ENCODE measurements at regions not wholly inside any gene's neighbourhood (a gene's known extent, or its start where the extent isn't known, plus 50 kb on each side); places are given as distances from the start of the nearest gene placed in this dataset.

- H3K27me3 Mint-ChIP-seq = peaks cover 2% of the 10 kb centered on the region
- intact Hi-C loops (cut with micrococcal nuclease) = no loop called here
- no peak overlapping the region for H3K4me3 Mint-ChIP-seq
- H3K36me3 Mint-ChIP-seq (ENCODE audit: low read depth) = no peaks in the 10 kb centered on the region
- H3K4me1 Mint-ChIP-seq (ENCODE audit: low read depth) = no peaks in the 10 kb centered on the region
- H3K9me3 Mint-ChIP-seq = peaks cover 14% of the 10 kb centered on the region
- H3K27ac Mint-ChIP-seq = no peak overlapping the region
Measured at GRCh38 chr1:30036229-30036547, 687.2 kb downstream of the MATN1 start.

DNA sequence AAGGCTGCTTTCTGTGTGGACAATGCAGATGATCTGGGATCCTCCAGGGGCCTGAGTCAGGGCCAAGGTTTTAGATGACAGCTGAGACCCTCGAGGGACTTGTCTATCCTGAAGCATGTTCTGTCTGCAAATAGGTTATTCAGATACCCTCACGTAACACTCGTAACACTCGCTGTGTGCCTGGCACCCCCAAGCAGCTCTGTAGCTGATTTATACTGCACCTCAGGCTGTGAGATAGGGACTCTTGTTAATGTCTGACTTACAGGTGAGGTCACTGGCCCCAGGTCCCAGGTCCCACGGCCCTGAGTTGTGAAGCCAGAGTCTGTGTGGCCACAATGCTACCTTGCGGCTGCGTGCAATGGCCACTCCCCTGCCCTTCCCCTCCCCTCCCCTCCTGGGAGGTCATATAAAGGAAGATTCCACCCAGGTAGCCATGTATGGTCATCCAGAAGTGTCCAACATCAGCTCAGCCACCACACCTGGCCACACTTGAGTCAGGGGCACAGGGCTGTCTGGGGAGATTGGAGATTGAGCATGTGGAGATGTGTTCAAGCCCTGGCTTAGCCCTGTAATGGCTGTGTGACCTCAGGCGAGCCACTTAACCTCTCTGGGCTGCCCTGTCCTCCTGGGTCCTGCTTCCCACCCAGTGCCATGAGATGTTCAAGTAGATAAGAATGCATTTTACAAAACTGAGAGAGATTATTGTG, 687.7 kb downstream of the MATN1 start:
- H3K27ac Mint-ChIP-seq = no peak overlapping the region
- H3K36me3 Mint-ChIP-seq (ENCODE audit: low read depth) = no peaks in the 10 kb centered on the region
- no peak overlapping the region for H3K4me3 Mint-ChIP-seq
- peaks cover 14% of the 10 kb centered on the region for H3K9me3 Mint-ChIP-seq
- peaks cover 2% of the 10 kb centered on the region for H3K27me3 Mint-ChIP-seq
- H3K4me1 Mint-ChIP-seq (ENCODE audit: low read depth) = no peaks in the 10 kb centered on the region
- intact Hi-C loops (cut with micrococcal nuclease) = no loop called here

DNA sequence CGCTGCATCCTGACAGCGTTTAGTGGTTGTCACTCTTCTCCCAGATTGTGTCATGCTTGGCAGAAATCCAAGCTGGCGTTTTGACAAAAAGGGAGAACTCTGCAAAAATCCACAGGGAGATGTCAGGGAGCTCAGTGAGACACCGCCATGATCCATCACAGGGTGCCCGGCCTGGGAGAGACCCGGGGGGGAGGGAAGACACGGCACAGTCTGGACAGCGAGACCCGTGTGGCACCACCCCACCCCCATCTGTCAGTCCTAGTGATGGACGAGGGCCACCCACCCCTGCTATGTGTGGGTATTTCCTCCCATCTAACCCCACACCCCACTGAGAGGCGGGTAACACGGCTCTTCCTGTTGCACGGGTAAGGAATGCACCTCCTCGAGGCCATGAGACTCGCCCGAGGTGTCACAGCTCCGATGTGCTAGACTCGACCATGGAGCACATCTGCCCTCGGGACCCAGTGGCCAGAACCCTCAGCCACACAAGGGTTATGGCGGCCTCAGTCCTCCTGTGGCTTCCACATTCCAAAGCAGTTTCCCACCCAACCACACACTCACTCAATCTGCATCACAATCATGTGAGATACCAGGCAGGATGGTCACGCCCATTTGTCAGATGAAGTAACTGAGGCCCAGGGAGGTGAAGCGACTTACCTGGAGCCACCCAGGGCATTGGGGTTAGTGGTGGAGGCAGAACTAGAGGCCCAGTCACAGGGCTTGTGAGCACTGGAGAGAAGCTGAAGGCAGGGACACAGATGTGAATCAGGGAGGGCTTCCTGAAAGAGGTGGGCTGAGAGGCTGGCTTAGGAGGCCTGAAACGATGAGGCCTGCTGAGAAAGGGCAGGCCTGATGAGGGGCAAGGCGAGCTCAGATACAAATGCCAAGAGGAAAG, 688.5 kb downstream of the MATN1 start:
- no peaks in the 10 kb centered on the region for H3K36me3 Mint-ChIP-seq (ENCODE audit: low read depth)
- peaks cover 14% of the 10 kb centered on the region for H3K9me3 Mint-ChIP-seq
- intact Hi-C loops (cut with micrococcal nuclease) = no loop called here
- no peaks in the 10 kb centered on the region for H3K4me1 Mint-ChIP-seq (ENCODE audit: low read depth)
- H3K27me3 Mint-ChIP-seq = peaks cover 4% of the 10 kb centered on the region
- no peak overlapping the region for H3K4me3 Mint-ChIP-seq
- no peak overlapping the region for H3K27ac Mint-ChIP-seq

- Mint-ChIP-seq H3K4me1 (ENCODE audit: low read depth) (no peaks in the 10 kb centered on the region), H3K27me3 (peaks cover 5% of the 10 kb centered on the region), H3K36me3 (ENCODE audit: low read depth) (no peaks in the 10 kb centered on the region), H3K4me3 (no peak overlapping the region), H3K9me3 (peaks cover 14% of the 10 kb centered on the region), H3K27ac (no peak overlapping the region)
- intact Hi-C loops (cut with micrococcal nuclease) = no loop called here
Measured at GRCh38 chr1:30034105-30034626, 689.2 kb downstream of the MATN1 start.

GRCh38 chr1:30033256-30034104, 689.9 kb downstream of the MATN1 start:
- H3K4me1 Mint-ChIP-seq (ENCODE audit: low read depth) = no peaks in the 10 kb centered on the region
- H3K4me3 Mint-ChIP-seq = no peak overlapping the region
- peaks cover 14% of the 10 kb centered on the region for H3K9me3 Mint-ChIP-seq
- no peak overlapping the region for H3K27ac Mint-ChIP-seq
- H3K27me3 Mint-ChIP-seq = peaks cover 6% of the 10 kb centered on the region
- intact Hi-C loops (cut with micrococcal nuclease) = no loop called here
- H3K36me3 Mint-ChIP-seq (ENCODE audit: low read depth) = no peaks in the 10 kb centered on the region

GRCh38 chr1:30032302-30032701, 691.1 kb downstream of the MATN1 start:
- H3K4me3 Mint-ChIP-seq = no peak overlapping the region
- no peak overlapping the region for H3K27ac Mint-ChIP-seq
- no peaks in the 10 kb centered on the region for H3K4me1 Mint-ChIP-seq (ENCODE audit: low read depth)
- peaks cover 10% of the 10 kb centered on the region for H3K27me3 Mint-ChIP-seq
- H3K9me3 Mint-ChIP-seq = peaks cover 14% of the 10 kb centered on the region
- H3K36me3 Mint-ChIP-seq (ENCODE audit: low read depth) = no peaks in the 10 kb centered on the region
- intact Hi-C loops (cut with micrococcal nuclease) = no loop called here

GRCh38 chr1:30029677-30030076, 693.7 kb downstream of the MATN1 start:
- Mint-ChIP-seq H3K36me3 (ENCODE audit: low read depth) (no peaks in the 10 kb centered on the region), H3K27ac (no peak overlapping the region), H3K9me3 (peaks cover 14% of the 10 kb centered on the region), H3K4me1 (ENCODE audit: low read depth) (no peaks in the 10 kb centered on the region), H3K4me3 (no peak overlapping the region), H3K27me3 (peaks cover 10% of the 10 kb centered on the region)
- intact Hi-C loops (cut with micrococcal nuclease) = no loop called here

DNA sequence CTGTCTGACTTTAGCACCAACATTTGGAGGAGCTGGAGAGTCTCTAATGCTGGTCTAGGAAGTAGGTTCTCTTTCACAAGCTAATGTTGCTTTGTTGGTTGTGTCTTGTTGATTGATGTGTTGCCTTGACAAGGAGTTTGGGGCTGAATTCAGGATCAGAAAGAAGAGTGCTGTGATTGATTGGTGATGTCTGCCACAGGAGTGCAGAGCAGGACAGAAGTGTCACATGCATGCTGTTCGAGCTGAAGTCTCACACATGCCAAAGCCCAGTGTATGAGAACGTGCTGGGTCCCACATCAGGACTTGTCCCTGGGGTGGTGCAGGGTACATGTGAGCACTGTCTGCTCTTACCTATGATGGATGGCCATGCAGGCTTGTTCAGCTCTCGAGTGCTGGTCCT, 694.4 kb downstream of the MATN1 start:
- H3K27me3 Mint-ChIP-seq = peaks cover 12% of the 10 kb centered on the region
- peaks cover 14% of the 10 kb centered on the region for H3K9me3 Mint-ChIP-seq
- no peaks in the 10 kb centered on the region for H3K4me1 Mint-ChIP-seq (ENCODE audit: low read depth)
- H3K4me3 Mint-ChIP-seq = no peak overlapping the region
- H3K27ac Mint-ChIP-seq = no peak overlapping the region
- intact Hi-C loops (cut with micrococcal nuclease) = no loop called here
- H3K36me3 Mint-ChIP-seq (ENCODE audit: low read depth) = no peaks in the 10 kb centered on the region

- H3K4me3 Mint-ChIP-seq = no peak overlapping the region
- peaks cover 14% of the 10 kb centered on the region for H3K9me3 Mint-ChIP-seq
- no peak overlapping the region for H3K27ac Mint-ChIP-seq
- intact Hi-C loops (cut with micrococcal nuclease) = no loop called here
- no peaks in the 10 kb centered on the region for H3K36me3 Mint-ChIP-seq (ENCODE audit: low read depth)
- H3K27me3 Mint-ChIP-seq = peaks cover 12% of the 10 kb centered on the region
- H3K4me1 Mint-ChIP-seq (ENCODE audit: low read depth) = no peaks in the 10 kb centered on the region
Measured at GRCh38 chr1:30028283-30028682, 695.1 kb downstream of the MATN1 start.

DNA sequence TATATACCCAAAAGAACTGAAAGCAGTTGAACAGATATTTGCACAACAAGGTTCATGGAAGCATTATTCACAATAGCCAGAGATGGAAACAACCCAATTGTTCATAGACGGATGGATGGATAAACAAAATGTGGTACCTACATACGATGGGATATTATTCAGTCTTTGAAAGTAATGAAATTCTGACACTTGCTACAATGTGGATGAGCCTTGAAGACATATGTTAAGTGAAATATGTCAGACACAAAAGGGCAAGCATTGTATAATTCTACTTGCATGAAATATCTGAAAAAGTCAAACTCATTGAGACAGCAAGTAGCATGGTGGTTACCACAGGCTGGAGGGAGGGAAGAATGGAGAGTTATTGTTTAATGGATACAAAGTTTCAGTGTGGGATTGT, 696.1 kb downstream of the MATN1 start:
- H3K4me1 Mint-ChIP-seq (ENCODE audit: low read depth) = no peaks in the 10 kb centered on the region
- no peaks in the 10 kb centered on the region for H3K36me3 Mint-ChIP-seq (ENCODE audit: low read depth)
- intact Hi-C loops (cut with micrococcal nuclease) = no loop called here
- H3K9me3 Mint-ChIP-seq = peaks cover 7% of the 10 kb centered on the region
- H3K27ac Mint-ChIP-seq = no peak overlapping the region
- H3K4me3 Mint-ChIP-seq = no peak overlapping the region
- H3K27me3 Mint-ChIP-seq = peaks cover 17% of the 10 kb centered on the region

- Mint-ChIP-seq H3K27ac (no peak overlapping the region), H3K36me3 (ENCODE audit: low read depth) (no peaks in the 10 kb centered on the region), H3K4me1 (ENCODE audit: low read depth) (no peaks in the 10 kb centered on the region), H3K4me3 (no peak overlapping the region), H3K9me3 (peaks cover 6% of the 10 kb centered on the region), H3K27me3 (peaks cover 13% of the 10 kb centered on the region)
- intact Hi-C loops (cut with micrococcal nuclease) = no loop called here
Measured at GRCh38 chr1:30024411-30025195, 698.8 kb downstream of the MATN1 start.

DNA sequence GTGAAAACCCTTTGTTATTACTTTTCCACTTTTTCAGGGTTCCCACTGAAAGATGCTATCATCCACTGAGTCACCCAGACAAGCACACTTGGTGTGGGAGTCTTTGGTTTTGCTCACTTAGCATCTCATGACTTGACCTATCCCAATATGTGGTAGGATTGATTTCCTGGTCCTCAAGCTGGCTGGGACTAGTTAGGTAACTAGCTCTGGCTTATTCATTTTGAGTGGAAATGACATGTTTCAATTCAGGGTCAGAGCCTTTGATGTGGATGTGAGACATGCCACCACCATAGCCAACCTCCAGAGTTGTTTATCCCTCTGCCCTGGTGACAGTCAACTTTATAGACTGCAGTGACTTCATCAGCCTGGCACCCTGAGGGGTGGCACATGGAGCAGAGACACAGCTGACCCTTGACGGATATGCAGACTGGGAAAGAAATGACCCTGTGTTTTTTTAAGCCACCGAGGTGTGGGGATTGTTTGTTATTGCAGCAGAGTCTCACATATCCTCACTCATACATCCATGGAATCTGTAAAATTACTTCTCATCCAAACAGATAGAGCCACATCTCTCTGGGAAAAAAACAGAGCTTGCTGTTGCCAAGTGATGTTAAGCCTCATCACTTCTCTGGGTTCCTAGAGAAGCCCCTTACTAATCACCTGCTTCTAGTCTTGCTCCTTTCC, 699.9 kb downstream of the MATN1 start:
- Mint-ChIP-seq H3K27ac (no peak overlapping the region), H3K9me3 (peaks cover 6% of the 10 kb centered on the region), H3K4me1 (ENCODE audit: low read depth) (no peaks in the 10 kb centered on the region), H3K4me3 (no peak overlapping the region), H3K36me3 (ENCODE audit: low read depth) (no peaks in the 10 kb centered on the region), H3K27me3 (peaks cover 12% of the 10 kb centered on the region)
- intact Hi-C loops (cut with micrococcal nuclease) = no loop called here

DNA sequence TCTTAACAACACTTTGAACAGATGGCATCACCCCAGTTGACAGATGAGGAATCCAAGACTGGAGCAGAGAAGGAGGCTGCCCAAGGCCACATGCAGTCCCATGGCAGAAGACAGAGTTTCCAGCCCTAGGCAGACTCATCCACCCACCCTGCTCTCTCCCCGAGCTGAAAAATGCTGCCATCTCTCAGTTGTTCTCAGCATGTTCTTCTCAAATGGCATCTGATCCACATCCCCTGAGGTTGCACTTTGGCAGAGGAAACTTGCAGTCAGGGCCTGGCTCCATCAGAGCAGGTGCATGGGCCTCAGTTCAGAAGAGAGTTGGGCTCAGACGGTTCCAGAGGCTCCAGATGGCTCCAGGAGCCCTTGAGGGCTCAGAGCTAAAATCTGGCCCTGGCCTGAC, 709.4 kb downstream of the MATN1 start:
- H3K4me3 Mint-ChIP-seq = no peak overlapping the region
- no peak overlapping the region for H3K27ac Mint-ChIP-seq
- H3K9me3 Mint-ChIP-seq = no peaks in the 10 kb centered on the region
- intact Hi-C loops (cut with micrococcal nuclease) = no loop called here
- no peaks in the 10 kb centered on the region for H3K27me3 Mint-ChIP-seq
- no peaks in the 10 kb centered on the region for H3K4me1 Mint-ChIP-seq (ENCODE audit: low read depth)
- no peaks in the 10 kb centered on the region for H3K36me3 Mint-ChIP-seq (ENCODE audit: low read depth)

Data from dendritic cell treated with granulocyte-macrophage colony-stimulating factor and Interleukin-4, amounts not matched to agents 40 ng/mL and 50 ng/mL, for 4 days (primary cell).